ENCODE measurements at regions not wholly inside any gene's neighbourhood (a gene's known extent, or its start where the extent isn't known, plus 50 kb on each side); places are given as distances from the start of the nearest gene placed in this dataset.

DNA sequence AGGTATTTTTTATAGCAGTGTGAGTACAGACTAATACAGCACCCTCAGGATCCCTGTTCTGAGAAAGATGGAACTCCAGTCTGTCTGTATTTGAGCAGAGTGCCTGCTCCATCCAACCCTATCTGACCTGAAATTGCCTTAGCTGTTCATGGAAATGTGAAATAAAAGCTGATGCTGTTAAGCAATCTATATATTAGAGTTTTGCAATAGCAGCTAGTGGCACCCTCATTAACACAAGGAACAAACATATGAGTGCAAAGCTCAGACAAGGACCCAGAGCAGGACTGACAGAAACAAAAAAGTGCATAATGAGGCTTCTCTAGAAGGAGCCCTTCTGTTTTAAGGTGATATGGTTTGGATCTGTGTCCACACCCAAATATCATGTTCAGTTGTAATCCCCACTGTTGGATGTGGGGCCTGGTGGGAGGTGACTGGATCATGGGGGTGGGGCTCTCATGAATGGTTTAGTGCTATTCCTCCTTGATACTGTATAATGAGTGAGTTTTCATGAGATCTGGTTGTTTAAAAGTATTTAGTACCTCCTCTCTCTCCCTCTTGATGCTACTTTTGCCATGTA is 272.9 kb upstream of the KLF3 start (continued):
- TF ChIP-seq, protein P1, sequence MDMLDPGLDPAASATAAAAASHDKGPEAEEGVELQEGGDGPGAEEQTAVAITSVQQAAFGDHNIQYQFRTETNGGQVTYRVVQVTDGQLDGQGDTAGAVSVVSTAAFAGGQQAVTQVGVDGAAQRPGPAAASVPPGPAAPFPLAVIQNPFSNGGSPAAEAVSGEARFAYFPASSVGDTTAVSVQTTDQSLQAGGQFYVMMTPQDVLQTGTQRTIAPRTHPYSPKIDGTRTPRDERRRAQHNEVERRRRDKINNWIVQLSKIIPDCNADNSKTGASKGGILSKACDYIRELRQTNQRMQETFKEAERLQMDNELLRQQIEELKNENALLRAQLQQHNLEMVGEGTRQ (CRISPR knock-in tag; IDR thresholded peaks at IDR 0.05) = no peak
- TF ChIP-seq, protein P2, sequence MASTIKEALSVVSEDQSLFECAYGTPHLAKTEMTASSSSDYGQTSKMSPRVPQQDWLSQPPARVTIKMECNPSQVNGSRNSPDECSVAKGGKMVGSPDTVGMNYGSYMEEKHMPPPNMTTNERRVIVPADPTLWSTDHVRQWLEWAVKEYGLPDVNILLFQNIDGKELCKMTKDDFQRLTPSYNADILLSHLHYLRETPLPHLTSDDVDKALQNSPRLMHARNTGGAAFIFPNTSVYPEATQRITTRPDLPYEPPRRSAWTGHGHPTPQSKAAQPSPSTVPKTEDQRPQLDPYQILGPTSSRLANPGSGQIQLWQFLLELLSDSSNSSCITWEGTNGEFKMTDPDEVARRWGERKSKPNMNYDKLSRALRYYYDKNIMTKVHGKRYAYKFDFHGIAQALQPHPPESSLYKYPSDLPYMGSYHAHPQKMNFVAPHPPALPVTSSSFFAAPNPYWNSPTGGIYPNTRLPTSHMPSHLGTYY (CRISPR knock-in tag; IDR thresholded peaks at IDR 0.05) = no peak
- TF ChIP-seq NR1H2 (CRISPR knock-in tag; IDR thresholded peaks at IDR 0.05) (no peak), ESRRA (CRISPR knock-in tag; IDR thresholded peaks at IDR 0.05; ENCODE audit: borderline replicate concordance) (no peak)
- TF ChIP-seq, protein P3, sequence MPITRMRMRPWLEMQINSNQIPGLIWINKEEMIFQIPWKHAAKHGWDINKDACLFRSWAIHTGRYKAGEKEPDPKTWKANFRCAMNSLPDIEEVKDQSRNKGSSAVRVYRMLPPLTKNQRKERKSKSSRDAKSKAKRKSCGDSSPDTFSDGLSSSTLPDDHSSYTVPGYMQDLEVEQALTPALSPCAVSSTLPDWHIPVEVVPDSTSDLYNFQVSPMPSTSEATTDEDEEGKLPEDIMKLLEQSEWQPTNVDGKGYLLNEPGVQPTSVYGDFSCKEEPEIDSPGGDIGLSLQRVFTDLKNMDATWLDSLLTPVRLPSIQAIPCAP (CRISPR knock-in tag; IDR thresholded peaks at IDR 0.05) = no peak

DNA sequence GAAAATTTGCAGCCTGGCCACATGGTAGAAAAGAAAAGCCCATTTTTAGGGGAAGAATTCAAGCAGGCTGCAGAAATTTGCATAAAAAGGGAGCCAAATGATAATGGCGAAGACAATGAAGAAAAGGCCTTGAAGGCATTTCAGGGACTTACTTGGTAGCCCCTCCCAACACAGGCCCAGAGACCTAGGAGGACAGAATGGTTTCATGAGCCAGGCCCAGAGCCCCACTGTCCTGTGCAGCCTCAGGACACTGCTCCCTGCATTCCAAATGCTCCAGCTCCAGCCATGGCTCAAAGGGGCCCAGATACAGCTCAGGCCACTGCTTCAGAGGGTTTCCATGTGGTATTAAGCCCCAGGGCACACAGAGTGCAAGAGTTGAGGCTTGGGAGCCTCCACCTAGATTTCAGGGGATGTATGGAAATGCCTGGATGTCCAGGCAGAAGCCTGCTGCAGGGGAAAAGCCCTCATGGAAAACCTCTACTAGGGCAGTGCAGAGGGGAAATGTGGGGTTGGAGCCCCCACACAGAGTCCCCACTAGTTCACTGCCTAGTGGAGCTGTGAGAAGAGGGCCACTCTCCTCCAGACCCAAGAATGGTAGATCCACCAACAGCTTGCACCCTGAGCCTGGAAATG is 271.7 kb upstream of the KLF3 start:
- CTCF ChIA-PET = no interaction called here

More for the DNA sequence above, 271.7 kb upstream of the KLF3 start:
- ATAC-seq (no peak), DNase-seq (ENCODE audit: low spot score) (no peak)
- TF ChIP-seq, protein P4, sequence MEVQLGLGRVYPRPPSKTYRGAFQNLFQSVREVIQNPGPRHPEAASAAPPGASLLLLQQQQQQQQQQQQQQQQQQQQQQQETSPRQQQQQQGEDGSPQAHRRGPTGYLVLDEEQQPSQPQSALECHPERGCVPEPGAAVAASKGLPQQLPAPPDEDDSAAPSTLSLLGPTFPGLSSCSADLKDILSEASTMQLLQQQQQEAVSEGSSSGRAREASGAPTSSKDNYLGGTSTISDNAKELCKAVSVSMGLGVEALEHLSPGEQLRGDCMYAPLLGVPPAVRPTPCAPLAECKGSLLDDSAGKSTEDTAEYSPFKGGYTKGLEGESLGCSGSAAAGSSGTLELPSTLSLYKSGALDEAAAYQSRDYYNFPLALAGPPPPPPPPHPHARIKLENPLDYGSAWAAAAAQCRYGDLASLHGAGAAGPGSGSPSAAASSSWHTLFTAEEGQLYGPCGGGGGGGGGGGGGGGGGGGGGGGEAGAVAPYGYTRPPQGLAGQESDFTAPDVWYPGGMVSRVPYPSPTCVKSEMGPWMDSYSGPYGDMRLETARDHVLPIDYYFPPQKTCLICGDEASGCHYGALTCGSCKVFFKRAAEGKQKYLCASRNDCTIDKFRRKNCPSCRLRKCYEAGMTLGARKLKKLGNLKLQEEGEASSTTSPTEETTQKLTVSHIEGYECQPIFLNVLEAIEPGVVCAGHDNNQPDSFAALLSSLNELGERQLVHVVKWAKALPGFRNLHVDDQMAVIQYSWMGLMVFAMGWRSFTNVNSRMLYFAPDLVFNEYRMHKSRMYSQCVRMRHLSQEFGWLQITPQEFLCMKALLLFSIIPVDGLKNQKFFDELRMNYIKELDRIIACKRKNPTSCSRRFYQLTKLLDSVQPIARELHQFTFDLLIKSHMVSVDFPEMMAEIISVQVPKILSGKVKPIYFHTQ (CRISPR knock-in tag; IDR thresholded peaks at IDR 0.05) = no peak
- TF ChIP-seq, protein P5, sequence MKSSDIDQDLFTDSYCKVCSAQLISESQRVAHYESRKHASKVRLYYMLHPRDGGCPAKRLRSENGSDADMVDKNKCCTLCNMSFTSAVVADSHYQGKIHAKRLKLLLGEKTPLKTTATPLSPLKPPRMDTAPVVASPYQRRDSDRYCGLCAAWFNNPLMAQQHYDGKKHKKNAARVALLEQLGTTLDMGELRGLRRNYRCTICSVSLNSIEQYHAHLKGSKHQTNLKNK (CRISPR knock-in tag; IDR thresholded peaks at IDR 0.05) = no peak
- no peak for TF ChIP-seq ESRRA (CRISPR knock-in tag; IDR thresholded peaks at IDR 0.05; ENCODE audit: borderline replicate concordance)
- TF ChIP-seq CREB1 (CRISPR knock-in tag; IDR thresholded peaks at IDR 0.05) = no peak
- TF ChIP-seq, protein P6, sequence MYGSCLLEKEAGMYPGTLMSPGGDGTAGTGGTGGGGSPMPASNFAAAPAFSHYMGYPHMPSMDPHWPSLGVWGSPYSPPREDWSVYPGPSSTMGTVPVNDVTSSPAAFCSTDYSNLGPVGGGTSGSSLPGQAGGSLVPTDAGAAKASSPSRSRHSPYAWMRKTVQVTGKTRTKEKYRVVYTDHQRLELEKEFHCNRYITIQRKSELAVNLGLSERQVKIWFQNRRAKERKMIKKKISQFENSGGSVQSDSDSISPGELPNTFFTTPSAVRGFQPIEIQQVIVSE (CRISPR knock-in tag; IDR thresholded peaks at IDR 0.05; ENCODE audit: borderline replicate concordance) = no peak
- TF ChIP-seq, protein P7, sequence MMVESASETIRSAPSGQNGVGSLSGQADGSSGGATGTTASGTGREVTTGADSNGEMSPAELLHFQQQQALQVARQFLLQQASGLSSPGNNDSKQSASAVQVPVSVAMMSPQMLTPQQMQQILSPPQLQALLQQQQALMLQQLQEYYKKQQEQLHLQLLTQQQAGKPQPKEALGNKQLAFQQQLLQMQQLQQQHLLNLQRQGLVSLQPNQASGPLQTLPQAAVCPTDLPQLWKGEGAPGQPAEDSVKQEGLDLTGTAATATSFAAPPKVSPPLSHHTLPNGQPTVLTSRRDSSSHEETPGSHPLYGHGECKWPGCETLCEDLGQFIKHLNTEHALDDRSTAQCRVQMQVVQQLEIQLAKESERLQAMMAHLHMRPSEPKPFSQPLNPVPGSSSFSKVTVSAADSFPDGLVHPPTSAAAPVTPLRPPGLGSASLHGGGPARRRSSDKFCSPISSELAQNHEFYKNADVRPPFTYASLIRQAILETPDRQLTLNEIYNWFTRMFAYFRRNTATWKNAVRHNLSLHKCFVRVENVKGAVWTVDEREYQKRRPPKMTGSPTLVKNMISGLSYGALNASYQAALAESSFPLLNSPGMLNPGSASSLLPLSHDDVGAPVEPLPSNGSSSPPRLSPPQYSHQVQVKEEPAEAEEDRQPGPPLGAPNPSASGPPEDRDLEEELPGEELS (CRISPR knock-in tag; IDR thresholded peaks at IDR 0.05) = no peak
- TF ChIP-seq NR3C1 (CRISPR knock-in tag; conservative IDR thresholded peaks at IDR 0.05; ENCODE audit: low read depth) = no peak
- TF ChIP-seq MXD4 (CRISPR knock-in tag; IDR thresholded peaks at IDR 0.05; ENCODE audit: borderline replicate concordance) = no peak
- no peak for TF ChIP-seq TEAD4 (CRISPR knock-in tag; IDR thresholded peaks at IDR 0.05)
- TF ChIP-seq ZNF138 (CRISPR knock-in tag; conservative IDR thresholded peaks at IDR 0.05) = no peak
- TF ChIP-seq, protein P8, sequence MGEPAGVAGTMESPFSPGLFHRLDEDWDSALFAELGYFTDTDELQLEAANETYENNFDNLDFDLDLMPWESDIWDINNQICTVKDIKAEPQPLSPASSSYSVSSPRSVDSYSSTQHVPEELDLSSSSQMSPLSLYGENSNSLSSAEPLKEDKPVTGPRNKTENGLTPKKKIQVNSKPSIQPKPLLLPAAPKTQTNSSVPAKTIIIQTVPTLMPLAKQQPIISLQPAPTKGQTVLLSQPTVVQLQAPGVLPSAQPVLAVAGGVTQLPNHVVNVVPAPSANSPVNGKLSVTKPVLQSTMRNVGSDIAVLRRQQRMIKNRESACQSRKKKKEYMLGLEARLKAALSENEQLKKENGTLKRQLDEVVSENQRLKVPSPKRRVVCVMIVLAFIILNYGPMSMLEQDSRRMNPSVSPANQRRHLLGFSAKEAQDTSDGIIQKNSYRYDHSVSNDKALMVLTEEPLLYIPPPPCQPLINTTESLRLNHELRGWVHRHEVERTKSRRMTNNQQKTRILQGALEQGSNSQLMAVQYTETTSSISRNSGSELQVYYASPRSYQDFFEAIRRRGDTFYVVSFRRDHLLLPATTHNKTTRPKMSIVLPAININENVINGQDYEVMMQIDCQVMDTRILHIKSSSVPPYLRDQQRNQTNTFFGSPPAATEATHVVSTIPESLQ (CRISPR knock-in tag; IDR thresholded peaks at IDR 0.05) = no peak
- TF ChIP-seq GABPB1 (CRISPR knock-in tag; IDR thresholded peaks at IDR 0.05) = no peak
- TF ChIP-seq, protein P9, sequence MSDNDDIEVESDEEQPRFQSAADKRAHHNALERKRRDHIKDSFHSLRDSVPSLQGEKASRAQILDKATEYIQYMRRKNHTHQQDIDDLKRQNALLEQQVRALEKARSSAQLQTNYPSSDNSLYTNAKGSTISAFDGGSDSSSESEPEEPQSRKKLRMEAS (CRISPR knock-in tag; IDR thresholded peaks at IDR 0.05) = no peak
- no peak for TF ChIP-seq ZNF263 (CRISPR knock-in tag; IDR thresholded peaks at IDR 0.05; ENCODE audit: low read depth)
- TF ChIP-seq, protein P10, sequence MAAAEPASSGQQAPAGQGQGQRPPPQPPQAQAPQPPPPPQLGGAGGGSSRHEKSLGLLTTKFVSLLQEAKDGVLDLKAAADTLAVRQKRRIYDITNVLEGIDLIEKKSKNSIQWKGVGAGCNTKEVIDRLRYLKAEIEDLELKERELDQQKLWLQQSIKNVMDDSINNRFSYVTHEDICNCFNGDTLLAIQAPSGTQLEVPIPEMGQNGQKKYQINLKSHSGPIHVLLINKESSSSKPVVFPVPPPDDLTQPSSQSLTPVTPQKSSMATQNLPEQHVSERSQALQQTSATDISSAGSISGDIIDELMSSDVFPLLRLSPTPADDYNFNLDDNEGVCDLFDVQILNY (CRISPR knock-in tag; IDR thresholded peaks at IDR 0.05) = no peak
- TF ChIP-seq, protein P11, sequence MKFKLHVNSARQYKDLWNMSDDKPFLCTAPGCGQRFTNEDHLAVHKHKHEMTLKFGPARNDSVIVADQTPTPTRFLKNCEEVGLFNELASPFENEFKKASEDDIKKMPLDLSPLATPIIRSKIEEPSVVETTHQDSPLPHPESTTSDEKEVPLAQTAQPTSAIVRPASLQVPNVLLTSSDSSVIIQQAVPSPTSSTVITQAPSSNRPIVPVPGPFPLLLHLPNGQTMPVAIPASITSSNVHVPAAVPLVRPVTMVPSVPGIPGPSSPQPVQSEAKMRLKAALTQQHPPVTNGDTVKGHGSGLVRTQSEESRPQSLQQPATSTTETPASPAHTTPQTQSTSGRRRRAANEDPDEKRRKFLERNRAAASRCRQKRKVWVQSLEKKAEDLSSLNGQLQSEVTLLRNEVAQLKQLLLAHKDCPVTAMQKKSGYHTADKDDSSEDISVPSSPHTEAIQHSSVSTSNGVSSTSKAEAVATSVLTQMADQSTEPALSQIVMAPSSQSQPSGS (CRISPR knock-in tag; IDR thresholded peaks at IDR 0.05; ENCODE audit: borderline replicate concordance, low read depth) = no peak
- Mint-ChIP-seq H3K9me3 (peaks cover 59% of the 10 kb centered on the region), H3K27ac (no peak overlapping the region), H3K4me1 (no peaks in the 10 kb centered on the region), H3K36me3 (peaks cover 44% of the 10 kb centered on the region), H3K27me3 (ENCODE audit: low read depth) (no peaks in the 10 kb centered on the region), H3K4me3 (no peak overlapping the region)
- POLR2A ChIA-PET = no interaction called here
